ENCODE measurements at regions not wholly inside any gene's neighbourhood (a gene's known extent, or its start where the extent isn't known, plus 50 kb on each side); places are given as distances from the start of the nearest gene placed in this dataset.

- Histone ChIP-seq H3K36me3 (ENCODE audit: control insufficient read depth in 2 of 2, insufficient read depth in 2 of 2, low read length in 2 of 2) (no peaks in the 10 kb centered on the region), H3K4me1 (ENCODE audit: control insufficient read depth in 2 of 2, insufficient read depth in 2 of 2, low read length in 2 of 2) (no peaks in the 10 kb centered on the region), H3K27ac (ENCODE audit: low read depth in 2 of 2, low read length in 2 of 2) (no peak overlapping the region), H3K9me3 (ENCODE audit: control insufficient read depth in 2 of 2, low read length in 2 of 2) (no peaks in the 10 kb centered on the region), H3K4me3 (ENCODE audit: low read length in 2 of 2) (no peak overlapping the region), H3K27me3 (ENCODE audit: control insufficient read depth in 2 of 2, insufficient read depth in 2 of 2, low read length in 2 of 2) (peaks cover 27 to 38% of the 10 kb centered on the region in 2 donors), H3K9ac (ENCODE audit: low read depth in 1 of 2, low read length in 2 of 2) (no peak overlapping the region)
Measured at GRCh38 chr5:1662559-1663085, 137.0 kb downstream of the MRPL36 start.

- H3K4me1 ChIP-seq (ENCODE audit: control insufficient read depth in 2 of 2, insufficient read depth in 2 of 2, low read length in 2 of 2), result no peaks in the 10 kb centered on the region
- H3K27me3 ChIP-seq (ENCODE audit: control insufficient read depth in 2 of 2, insufficient read depth in 2 of 2, low read length in 2 of 2), result peaks cover 26 to 38% of the 10 kb centered on the region in 2 donors
- no peak overlapping the region for H3K4me3 ChIP-seq (ENCODE audit: low read length in 2 of 2)
- H3K27ac ChIP-seq (ENCODE audit: low read depth in 2 of 2, low read length in 2 of 2), result no peak overlapping the region
- H3K36me3 ChIP-seq (ENCODE audit: control insufficient read depth in 2 of 2, insufficient read depth in 2 of 2, low read length in 2 of 2), result no peaks in the 10 kb centered on the region
- no peaks in the 10 kb centered on the region for H3K9me3 ChIP-seq (ENCODE audit: control insufficient read depth in 2 of 2, low read length in 2 of 2)
- no peak overlapping the region for H3K9ac ChIP-seq (ENCODE audit: low read depth in 1 of 2, low read length in 2 of 2)
Measured at GRCh38 chr5:1661831-1662558, 137.6 kb downstream of the MRPL36 start.

- Histone ChIP-seq H3K9me3 (ENCODE audit: control insufficient read depth in 2 of 2, low read length in 2 of 2) (no peaks in the 10 kb centered on the region), H3K9ac (ENCODE audit: low read depth in 1 of 2, low read length in 2 of 2) (no peak overlapping the region), H3K27ac (ENCODE audit: low read depth in 2 of 2, low read length in 2 of 2) (no peak overlapping the region), H3K27me3 (ENCODE audit: control insufficient read depth in 2 of 2, insufficient read depth in 2 of 2, low read length in 2 of 2) (peaks cover 26 to 31% of the 10 kb centered on the region in 2 donors), H3K4me1 (ENCODE audit: control insufficient read depth in 2 of 2, insufficient read depth in 2 of 2, low read length in 2 of 2) (no peaks in the 10 kb centered on the region), H3K36me3 (ENCODE audit: control insufficient read depth in 2 of 2, insufficient read depth in 2 of 2, low read length in 2 of 2) (no peaks in the 10 kb centered on the region), H3K4me3 (ENCODE audit: low read length in 2 of 2) (no peak overlapping the region)
Measured at GRCh38 chr5:1661311-1661710, 137.6 kb upstream of the LPCAT1 start.

- H3K27me3 ChIP-seq (ENCODE audit: control insufficient read depth in 2 of 2, insufficient read depth in 2 of 2, low read length in 2 of 2), result peaks cover 18 to 23% of the 10 kb centered on the region in 2 donors
- no peak overlapping the region for H3K9ac ChIP-seq (ENCODE audit: low read depth in 1 of 2, low read length in 2 of 2)
- no peaks in the 10 kb centered on the region for H3K9me3 ChIP-seq (ENCODE audit: control insufficient read depth in 2 of 2, low read length in 2 of 2)
- H3K4me3 ChIP-seq (ENCODE audit: low read length in 2 of 2), result no peak overlapping the region
- H3K4me1 ChIP-seq (ENCODE audit: control insufficient read depth in 2 of 2, insufficient read depth in 2 of 2, low read length in 2 of 2), result no peaks in the 10 kb centered on the region
- no peak overlapping the region for H3K27ac ChIP-seq (ENCODE audit: low read depth in 2 of 2, low read length in 2 of 2)
- H3K36me3 ChIP-seq (ENCODE audit: control insufficient read depth in 2 of 2, insufficient read depth in 2 of 2, low read length in 2 of 2), result no peaks in the 10 kb centered on the region
Measured at GRCh38 chr5:1660511-1660910, 136.8 kb upstream of the LPCAT1 start.

- Histone ChIP-seq H3K4me3 (ENCODE audit: low read length in 2 of 2) (no peak overlapping the region), H3K27ac (ENCODE audit: low read depth in 2 of 2, low read length in 2 of 2) (no peak overlapping the region), H3K4me1 (ENCODE audit: control insufficient read depth in 2 of 2, insufficient read depth in 2 of 2, low read length in 2 of 2) (no peaks in the 10 kb centered on the region), H3K9me3 (ENCODE audit: control insufficient read depth in 2 of 2, low read length in 2 of 2) (no peaks in the 10 kb centered on the region), H3K36me3 (ENCODE audit: control insufficient read depth in 2 of 2, insufficient read depth in 2 of 2, low read length in 2 of 2) (no peaks in the 10 kb centered on the region), H3K9ac (ENCODE audit: low read depth in 1 of 2, low read length in 2 of 2) (no peak overlapping the region), H3K27me3 (ENCODE audit: control insufficient read depth in 2 of 2, insufficient read depth in 2 of 2, low read length in 2 of 2) (peaks cover 14 to 18% of the 10 kb centered on the region in 2 donors)
Measured at GRCh38 chr5:1660001-1660400, 136.2 kb upstream of the LPCAT1 start.

GRCh38 chr5:1659100-1659981, 135.6 kb upstream of the LPCAT1 start:
- Histone ChIP-seq H3K27me3 (ENCODE audit: control insufficient read depth in 2 of 2, insufficient read depth in 2 of 2, low read length in 2 of 2) (peaks cover 14 to 15% of the 10 kb centered on the region in 2 donors), H3K4me3 (ENCODE audit: low read length in 2 of 2) (no peak overlapping the region), H3K4me1 (ENCODE audit: control insufficient read depth in 2 of 2, insufficient read depth in 2 of 2, low read length in 2 of 2) (no peaks in the 10 kb centered on the region), H3K27ac (ENCODE audit: low read depth in 2 of 2, low read length in 2 of 2) (no peak overlapping the region), H3K9ac (ENCODE audit: low read depth in 1 of 2, low read length in 2 of 2) (no peak overlapping the region), H3K9me3 (ENCODE audit: control insufficient read depth in 2 of 2, low read length in 2 of 2) (no peaks in the 10 kb centered on the region), H3K36me3 (ENCODE audit: control insufficient read depth in 2 of 2, insufficient read depth in 2 of 2, low read length in 2 of 2) (no peaks in the 10 kb centered on the region)

GRCh38 chr5:1658665-1659064, 134.9 kb upstream of the LPCAT1 start:
- H3K4me1 ChIP-seq (ENCODE audit: control insufficient read depth in 2 of 2, insufficient read depth in 2 of 2, low read length in 2 of 2), result peaks cover 0 to 2% of the 10 kb centered on the region in 2 donors
- no peak overlapping the region for H3K27ac ChIP-seq (ENCODE audit: low read depth in 2 of 2, low read length in 2 of 2)
- no peaks in the 10 kb centered on the region for H3K9me3 ChIP-seq (ENCODE audit: control insufficient read depth in 2 of 2, low read length in 2 of 2)
- H3K9ac ChIP-seq (ENCODE audit: low read depth in 1 of 2, low read length in 2 of 2), result no peak overlapping the region
- H3K36me3 ChIP-seq (ENCODE audit: control insufficient read depth in 2 of 2, insufficient read depth in 2 of 2, low read length in 2 of 2), result no peaks in the 10 kb centered on the region
- H3K4me3 ChIP-seq (ENCODE audit: low read length in 2 of 2), result no peak overlapping the region
- H3K27me3 ChIP-seq (ENCODE audit: control insufficient read depth in 2 of 2, insufficient read depth in 2 of 2, low read length in 2 of 2), result peaks cover 14 to 15% of the 10 kb centered on the region in 2 donors

GRCh38 chr5:1657161-1657741, 133.5 kb upstream of the LPCAT1 start:
- Histone ChIP-seq H3K27me3 (ENCODE audit: control insufficient read depth in 2 of 2, insufficient read depth in 2 of 2, low read length in 2 of 2) (peaks cover 13 to 16% of the 10 kb centered on the region in 2 donors), H3K36me3 (ENCODE audit: control insufficient read depth in 2 of 2, insufficient read depth in 2 of 2, low read length in 2 of 2) (no peaks in the 10 kb centered on the region), H3K9ac (ENCODE audit: low read depth in 1 of 2, low read length in 2 of 2) (no peak overlapping the region), H3K27ac (ENCODE audit: low read depth in 2 of 2, low read length in 2 of 2) (no peak overlapping the region), H3K4me3 (ENCODE audit: low read length in 2 of 2) (no peak overlapping the region), H3K4me1 (ENCODE audit: control insufficient read depth in 2 of 2, insufficient read depth in 2 of 2, low read length in 2 of 2) (peaks cover 2% of the 10 kb centered on the region in 2 donors), H3K9me3 (ENCODE audit: control insufficient read depth in 2 of 2, low read length in 2 of 2) (no peaks in the 10 kb centered on the region)

GRCh38 chr5:1656271-1656975, 132.7 kb upstream of the LPCAT1 start:
- no peaks in the 10 kb centered on the region for H3K9me3 ChIP-seq (ENCODE audit: control insufficient read depth in 2 of 2, low read length in 2 of 2)
- peaks cover 10 to 16% of the 10 kb centered on the region in 2 donors for H3K27me3 ChIP-seq (ENCODE audit: control insufficient read depth in 2 of 2, insufficient read depth in 2 of 2, low read length in 2 of 2)
- no peaks in the 10 kb centered on the region for H3K36me3 ChIP-seq (ENCODE audit: control insufficient read depth in 2 of 2, insufficient read depth in 2 of 2, low read length in 2 of 2)

More at GRCh38 chr5:1656271-1656975, 132.7 kb upstream of the LPCAT1 start:
- Histone ChIP-seq H3K27ac (ENCODE audit: low read depth in 2 of 2, low read length in 2 of 2) (no peak overlapping the region), H3K9ac (ENCODE audit: low read depth in 1 of 2, low read length in 2 of 2) (no peak overlapping the region), H3K4me1 (ENCODE audit: control insufficient read depth in 2 of 2, insufficient read depth in 2 of 2, low read length in 2 of 2) (peaks cover 2% of the 10 kb centered on the region in 2 donors), H3K4me3 (ENCODE audit: low read length in 2 of 2) (no peak overlapping the region)
